GM23248 (cell line): ENCODE measurements at regions not wholly inside any gene's neighbourhood (a gene's known extent, or its start where the extent isn't known, plus 50 kb on each side); places are given as distances from the start of the nearest gene placed in this dataset.

Experiments
- EZH2 ChIP-seq: fragments of 200-600 bp; sonication (generic); IDR thresholded peaks from 2 replicates; pipeline ENCODE4 v1.6.1; 2018; ENCODE audit warnings: antibody characterized with exemption, mild to moderate bottlenecking; ENCODE audit not compliant: insufficient read depth, poor library complexity, severe bottlenecking
- EZH2phosphoT487 ChIP-seq: fragments of 200-600 bp; sonication (generic); IDR thresholded peaks from 2 replicates; pipeline ENCODE4 v1.6.1; 2018; ENCODE audit warnings: antibody characterized with exemption, moderate library complexity, mild to moderate bottlenecking, low read depth; ENCODE audit not compliant: insufficient read depth

DNA sequence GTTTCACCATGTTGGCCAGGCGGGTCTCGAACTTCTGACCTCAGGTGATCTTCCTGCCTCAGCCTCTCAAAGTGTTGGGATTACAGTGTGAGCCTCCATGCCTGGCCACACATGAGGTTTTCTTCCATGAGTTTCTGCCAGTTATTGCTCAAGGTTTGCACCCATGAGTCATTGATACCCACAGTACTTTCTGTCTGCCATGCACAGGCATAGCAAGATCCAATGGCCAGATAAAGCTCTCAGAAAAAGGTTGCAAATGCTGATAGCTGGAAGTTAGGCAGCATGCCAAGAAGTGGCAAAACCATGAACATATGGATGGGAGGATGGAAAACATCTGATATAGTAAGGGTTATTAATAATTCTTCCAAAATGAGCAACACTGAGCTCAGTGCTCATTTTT is 298.7 kb upstream of the NRG3 start:
- TF ChIP-seq EZH2 (no peak), EZH2phosphoT487 (no peak)
